ENCODE measurements at regions not wholly inside any gene's neighbourhood (a gene's known extent, or its start where the extent isn't known, plus 50 kb on each side); places are given as distances from the start of the nearest gene placed in this dataset.

DNA sequence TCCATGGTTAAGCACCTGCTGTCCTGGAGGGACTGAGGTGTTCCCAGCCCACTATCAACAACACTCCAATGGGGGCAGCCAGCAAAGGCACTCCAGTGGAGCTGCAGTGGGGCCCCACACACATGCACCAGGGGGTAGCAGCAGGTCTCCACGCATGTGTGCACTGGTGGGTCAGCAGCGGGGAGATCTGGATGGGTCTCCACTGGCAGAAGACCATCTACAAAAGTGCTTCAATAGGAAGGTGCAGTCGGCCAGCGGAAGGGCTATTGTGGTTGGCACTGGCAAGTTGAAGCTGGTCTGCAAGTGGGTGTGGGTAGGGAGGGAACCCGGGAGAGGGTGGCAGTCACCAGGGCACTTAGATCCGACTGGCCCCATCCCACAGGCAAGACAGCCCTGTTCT lies 1355.4 kb downstream of the NSUN3 start:
- Histone ChIP-seq H3K4me1 (ENCODE audit: insufficient read depth, low read length, poor library complexity, severe bottlenecking) (no peaks in the 10 kb centered on the region), H3K27me3 (replicated peaks; ENCODE audit: insufficient read depth, low read depth, low read length, poor library complexity) (no peaks in the 10 kb centered on the region), H3K27ac (ENCODE audit: low read depth, low read length, poor library complexity, severe bottlenecking) (no peak overlapping the region), H3K4me3 (ENCODE audit: low read depth, low read length, poor library complexity, severe bottlenecking) (no peak overlapping the region), H3K36me3 (ENCODE audit: insufficient read depth, low read length, poor library complexity, severe bottlenecking) (no peaks in the 10 kb centered on the region), H3K9me3 (ENCODE audit: low read depth, low read length, poor library complexity, severe bottlenecking) (peaks cover 5% of the 10 kb centered on the region)
- TF ChIP-seq EZH2 (IDR thresholded peaks at IDR 0.05; ENCODE audit: borderline replicate concordance, low read depth, low read length, poor library complexity, severe bottlenecking): no peak
- TF ChIP-seq, protein P1, sequence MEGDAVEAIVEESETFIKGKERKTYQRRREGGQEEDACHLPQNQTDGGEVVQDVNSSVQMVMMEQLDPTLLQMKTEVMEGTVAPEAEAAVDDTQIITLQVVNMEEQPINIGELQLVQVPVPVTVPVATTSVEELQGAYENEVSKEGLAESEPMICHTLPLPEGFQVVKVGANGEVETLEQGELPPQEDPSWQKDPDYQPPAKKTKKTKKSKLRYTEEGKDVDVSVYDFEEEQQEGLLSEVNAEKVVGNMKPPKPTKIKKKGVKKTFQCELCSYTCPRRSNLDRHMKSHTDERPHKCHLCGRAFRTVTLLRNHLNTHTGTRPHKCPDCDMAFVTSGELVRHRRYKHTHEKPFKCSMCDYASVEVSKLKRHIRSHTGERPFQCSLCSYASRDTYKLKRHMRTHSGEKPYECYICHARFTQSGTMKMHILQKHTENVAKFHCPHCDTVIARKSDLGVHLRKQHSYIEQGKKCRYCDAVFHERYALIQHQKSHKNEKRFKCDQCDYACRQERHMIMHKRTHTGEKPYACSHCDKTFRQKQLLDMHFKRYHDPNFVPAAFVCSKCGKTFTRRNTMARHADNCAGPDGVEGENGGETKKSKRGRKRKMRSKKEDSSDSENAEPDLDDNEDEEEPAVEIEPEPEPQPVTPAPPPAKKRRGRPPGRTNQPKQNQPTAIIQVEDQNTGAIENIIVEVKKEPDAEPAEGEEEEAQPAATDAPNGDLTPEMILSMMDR (conservative IDR thresholded peaks at IDR 0.05; ENCODE audit: low read depth, low read length): no peak
- BruUV-seq (replicated peaks): no TSS peak
- ChIA-PET CTCF (no interaction called here), POLR2A (ENCODE audit: low non-redundant PET) (no interaction called here)
- DNase-seq (ENCODE audit: low spot score): no peak
- intact Hi-C loops (cut with micrococcal nuclease; ENCODE audit: unreplicated experiment): no loop called here

DNA sequence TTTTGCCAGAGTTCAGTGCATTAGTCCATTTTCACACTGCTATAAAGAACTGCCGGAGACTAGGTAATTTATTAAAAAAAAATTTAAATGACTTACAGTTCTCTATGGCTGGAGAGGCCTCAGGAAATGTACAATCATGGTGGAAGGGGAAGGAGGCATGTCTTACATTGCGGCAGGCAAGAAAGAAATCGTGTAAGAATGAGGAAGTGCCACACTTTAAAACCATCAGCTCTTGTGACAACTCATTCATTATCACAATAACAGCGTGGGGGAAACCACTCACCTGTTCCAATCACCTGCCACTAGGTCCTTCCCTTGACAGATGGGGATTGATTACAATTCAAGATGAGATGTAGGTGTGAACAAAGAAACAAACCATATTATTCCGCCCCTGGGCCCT lies 1361.4 kb downstream of the NSUN3 start:
- TF ChIP-seq, protein P1 (conservative IDR thresholded peaks at IDR 0.05; ENCODE audit: low read depth, low read length): no peak
- TF ChIP-seq EZH2 (IDR thresholded peaks at IDR 0.05; ENCODE audit: borderline replicate concordance, low read depth, low read length, poor library complexity, severe bottlenecking): no peak

DNA sequence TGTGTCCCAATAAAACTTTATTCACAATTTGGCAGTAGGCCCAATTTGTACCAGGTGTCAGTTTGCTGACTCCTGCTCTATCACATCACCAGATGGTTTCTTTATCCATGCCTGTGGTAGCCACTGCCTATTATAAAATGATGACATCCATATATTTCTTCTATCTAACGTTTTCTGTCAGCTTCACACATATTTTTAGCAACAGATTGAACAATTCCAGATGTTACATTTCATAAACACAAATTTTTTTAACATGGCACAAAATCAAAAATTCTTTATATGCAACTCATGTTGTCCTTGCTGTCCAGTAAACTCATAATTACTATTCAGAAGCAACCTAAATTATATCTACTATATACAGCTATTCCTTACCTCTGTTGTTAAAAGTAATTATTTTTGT lies 1371.6 kb downstream of the NSUN3 start:
- intact Hi-C loops (cut with micrococcal nuclease; ENCODE audit: unreplicated experiment): no loop called here
- TF ChIP-seq, protein P1 (conservative IDR thresholded peaks at IDR 0.05; ENCODE audit: low read depth, low read length): no peak
- no peak for TF ChIP-seq EZH2 (IDR thresholded peaks at IDR 0.05; ENCODE audit: borderline replicate concordance, low read depth, low read length, poor library complexity, severe bottlenecking)
- Histone ChIP-seq H3K4me3 (ENCODE audit: low read depth, low read length, poor library complexity, severe bottlenecking) (no peak overlapping the region), H3K4me1 (ENCODE audit: insufficient read depth, low read length, poor library complexity, severe bottlenecking) (no peaks in the 10 kb centered on the region), H3K27me3 (replicated peaks; ENCODE audit: insufficient read depth, low read depth, low read length, poor library complexity) (no peaks in the 10 kb centered on the region), H3K9me3 (ENCODE audit: low read depth, low read length, poor library complexity, severe bottlenecking) (peaks cover 33% of the 10 kb centered on the region), H3K36me3 (ENCODE audit: insufficient read depth, low read length, poor library complexity, severe bottlenecking) (no peaks in the 10 kb centered on the region), H3K27ac (ENCODE audit: low read depth, low read length, poor library complexity, severe bottlenecking) (no peak overlapping the region)
- CTCF ChIA-PET: no interaction called here
- POLR2A ChIA-PET (ENCODE audit: low non-redundant PET): no interaction called here
- DNase-seq (ENCODE audit: low spot score): no peak
- BruUV-seq (replicated peaks): no TSS peak

More for the DNA sequence above, 1361.4 kb downstream of the NSUN3 start:
- H3K36me3 ChIP-seq (ENCODE audit: insufficient read depth, low read length, poor library complexity, severe bottlenecking): no peaks in the 10 kb centered on the region
- no peaks in the 10 kb centered on the region for H3K27me3 ChIP-seq (replicated peaks; ENCODE audit: insufficient read depth, low read depth, low read length, poor library complexity)
- BruUV-seq (replicated peaks): no TSS peak
- intact Hi-C loops (cut with micrococcal nuclease; ENCODE audit: unreplicated experiment): no loop called here
- ChIA-PET CTCF (no interaction called here), POLR2A (ENCODE audit: low non-redundant PET) (no interaction called here)
- no peak for DNase-seq (ENCODE audit: low spot score)
- peaks cover 17% of the 10 kb centered on the region for H3K9me3 ChIP-seq (ENCODE audit: low read depth, low read length, poor library complexity, severe bottlenecking)
- H3K27ac ChIP-seq (ENCODE audit: low read depth, low read length, poor library complexity, severe bottlenecking): no peak overlapping the region
- H3K4me1 ChIP-seq (ENCODE audit: insufficient read depth, low read length, poor library complexity, severe bottlenecking): no peaks in the 10 kb centered on the region
- no peak overlapping the region for H3K4me3 ChIP-seq (ENCODE audit: low read depth, low read length, poor library complexity, severe bottlenecking)

Data from A673 (cell line).